HEK293T (cell line): ENCODE measurements at regions not wholly inside any gene's neighbourhood (a gene's known extent, or its start where the extent isn't known, plus 50 kb on each side); places are given as distances from the start of the nearest gene placed in this dataset.

Experiments
- ELF4 ChIP-seq: fragments of 450-650 bp; IDR thresholded peaks from 2 replicates; pipeline ENCODE4 v1.6.1; 2017; ENCODE audit warnings: antibody characterized with exemption
- FOXA1 ChIP-seq: fragments of 450-650 bp; IDR thresholded peaks from 2 replicates; pipeline ENCODE4 v1.6.1; 2016; ENCODE audit warnings: mild to moderate bottlenecking
- FOXM1 ChIP-seq: fragments of 450-650 bp; IDR thresholded peaks from 2 replicates; pipeline ENCODE4 v1.6.1; 2017; ENCODE audit warnings: mild to moderate bottlenecking, borderline replicate concordance
- HDGF ChIP-seq: fragments of 450-650 bp; IDR thresholded peaks from 2 replicates; pipeline ENCODE4 v1.6.1; 2017; ENCODE audit warnings: antibody characterized with exemption, borderline replicate concordance
- LEF1 ChIP-seq: fragments of 450-650 bp; IDR thresholded peaks from 2 replicates; pipeline ENCODE4 v1.6.1; 2017; ENCODE audit warnings: mild to moderate bottlenecking, borderline replicate concordance

DNA sequence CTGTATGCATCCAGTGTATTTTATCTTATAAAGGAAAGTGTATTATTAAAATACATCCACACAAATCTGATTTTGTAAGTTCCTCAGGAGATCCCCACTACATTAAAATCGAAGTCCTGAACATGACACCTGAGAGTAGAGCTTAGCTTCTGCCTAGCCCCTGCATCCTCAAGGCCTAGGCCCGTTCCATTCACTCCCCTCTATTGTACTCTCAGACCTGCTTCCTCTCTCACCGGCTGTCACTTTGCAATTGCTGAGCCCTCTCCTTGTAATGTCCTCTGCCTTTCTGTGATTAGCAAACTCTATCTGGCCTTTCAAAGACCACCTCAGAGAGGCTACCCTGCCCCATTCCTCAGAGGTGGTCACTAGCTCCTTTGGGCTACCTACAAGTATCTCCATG lies 160.8 kb downstream of the FTCDNL1 start:
- TF ChIP-seq FOXM1 (no peak), FOXA1 (no peak), LEF1 (no peak), HDGF (no peak), ELF4 (no peak)
